Medulla oblongata (tissue), 1 donor: ENCODE measurements at regions not wholly inside any gene's neighbourhood (a gene's known extent, or its start where the extent isn't known, plus 50 kb on each side); places are given as distances from the start of the nearest gene placed in this dataset.
"Not testable (repeated sequence)": the region's sequence is repeated elsewhere in the genome, so short reads cannot be mapped to it uniquely, and the experiment has no call there.

Experiments
- DNase-seq: peaks from one replicate; pipeline ENCODE4 v3.0.0-alpha.2; 2015; ENCODE audit errors: extremely low spot score

GRCh38 chr1:232352366-232352765, 277.6 kb downstream of the SIPA1L2 start:
- no peak for DNase-seq

DNA sequence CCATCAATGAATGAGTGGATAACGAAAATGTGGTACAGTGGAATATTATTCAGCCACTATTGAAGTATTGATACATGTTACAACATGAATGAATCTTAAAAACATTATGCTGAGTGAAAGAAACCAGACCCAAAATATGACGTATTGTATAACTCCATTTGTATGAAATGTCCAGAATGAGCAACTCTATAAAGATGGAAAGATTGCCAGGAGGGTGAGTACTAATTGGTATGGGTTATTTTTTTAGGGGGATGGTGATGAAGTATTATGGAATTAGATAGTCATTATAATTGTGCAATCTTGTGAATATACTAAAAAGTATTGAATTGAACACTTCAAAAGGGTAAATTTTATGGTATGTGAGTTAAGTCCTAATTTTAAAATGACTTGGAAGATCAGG, 278.6 kb downstream of the SIPA1L2 start:
- no peak for DNase-seq

- DNase-seq = no peak
Observed at GRCh38 chr1:232346844-232347243, 283.1 kb downstream of the SIPA1L2 start.

- DNase-seq = no peak
Observed at GRCh38 chr1:232344791-232345399, 285.0 kb downstream of the SIPA1L2 start.

DNA sequence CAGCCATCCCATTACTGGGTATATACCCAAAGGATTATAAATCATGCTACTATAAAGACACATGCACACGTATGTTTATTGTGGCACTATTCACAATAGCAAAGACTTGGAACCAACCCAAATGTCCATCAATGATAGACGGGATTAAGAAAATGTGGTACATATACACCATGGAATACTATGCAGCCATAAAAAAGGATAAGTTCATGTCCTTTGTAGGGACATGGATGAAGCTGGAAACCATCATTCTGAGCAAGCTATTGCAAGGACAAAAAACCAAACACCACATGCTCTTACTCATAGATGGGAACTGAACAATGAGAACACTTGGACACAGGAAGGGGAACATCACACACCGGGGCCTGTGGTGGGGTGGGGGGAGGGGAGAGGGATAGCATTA, 285.7 kb downstream of the SIPA1L2 start:
- not testable (repeated sequence) for DNase-seq

GRCh38 chr1:232340446-232340845, 289.5 kb downstream of the SIPA1L2 start:
- no peak for DNase-seq

DNA sequence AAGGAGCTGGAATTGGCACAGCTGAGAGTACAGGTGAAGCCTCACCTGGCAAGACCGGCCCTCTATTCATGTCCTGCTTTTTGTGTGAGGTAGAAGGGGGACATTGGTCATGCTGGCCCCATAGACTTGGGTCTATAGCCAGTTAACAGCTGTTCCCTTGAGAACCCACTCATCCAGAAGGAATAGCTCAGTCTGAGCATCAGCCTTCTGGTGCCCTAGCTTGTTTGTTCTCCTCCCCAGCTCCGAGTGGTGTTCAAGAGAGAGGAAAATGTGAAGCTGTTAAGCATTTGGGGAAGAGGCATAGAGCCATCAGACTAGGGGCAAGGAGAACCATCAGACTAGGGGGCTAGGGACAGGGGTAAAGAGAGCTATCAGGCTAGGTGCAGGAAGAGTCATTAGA, 290.9 kb downstream of the SIPA1L2 start:
- DNase-seq = no peak

DNA sequence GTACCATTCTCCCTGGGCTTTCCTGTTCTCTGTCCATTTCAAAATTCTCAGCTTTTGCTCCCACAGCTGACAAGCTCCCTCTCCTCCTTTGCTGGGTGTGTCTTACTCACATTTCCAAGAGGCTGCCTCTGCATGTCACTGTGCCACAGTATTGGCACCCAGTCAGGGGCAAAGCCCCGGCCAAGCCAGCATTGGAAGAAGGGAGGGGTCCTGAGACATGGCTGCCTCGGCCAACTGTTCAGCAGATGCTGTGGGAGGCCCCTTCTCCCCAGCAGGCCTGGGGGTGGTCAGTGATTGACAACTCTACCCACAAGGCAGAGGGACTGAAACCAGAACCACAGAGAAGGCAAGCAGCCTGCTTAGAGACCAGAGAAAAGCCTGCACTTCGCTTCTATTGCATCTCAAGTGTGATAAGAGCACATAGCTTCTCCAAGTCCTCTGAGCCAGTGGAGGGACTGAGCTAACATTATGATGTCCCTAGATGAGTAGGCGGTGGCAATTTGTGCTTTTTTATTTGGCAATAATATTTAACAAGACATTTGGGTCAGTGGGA, 294.1 kb downstream of the SIPA1L2 start:
- DNase-seq = no peak

- DNase-seq = no peak
Observed at GRCh38 chr1:232335261-232335660, 294.7 kb downstream of the SIPA1L2 start.

DNA sequence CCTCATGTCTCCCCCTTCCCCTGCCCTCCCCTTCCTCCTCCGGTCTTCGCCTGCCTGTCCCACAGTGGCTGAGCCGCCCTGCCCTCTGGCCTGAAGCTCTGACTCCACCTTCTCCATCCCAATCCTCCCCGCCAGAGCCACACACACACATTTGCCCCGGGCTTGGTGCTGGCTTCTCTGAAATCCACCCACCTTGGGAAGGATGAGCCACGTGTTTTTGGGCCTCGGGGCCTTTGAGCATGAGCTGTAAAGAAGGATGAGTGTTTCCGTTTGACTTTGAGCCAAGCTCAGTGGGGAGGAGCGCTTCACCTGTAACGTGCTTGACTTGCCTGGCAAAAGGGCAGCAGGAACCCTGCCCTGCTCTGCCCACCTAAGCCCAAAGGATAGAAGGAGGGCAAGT, 295.1 kb downstream of the SIPA1L2 start:
- no peak for DNase-seq

DNA sequence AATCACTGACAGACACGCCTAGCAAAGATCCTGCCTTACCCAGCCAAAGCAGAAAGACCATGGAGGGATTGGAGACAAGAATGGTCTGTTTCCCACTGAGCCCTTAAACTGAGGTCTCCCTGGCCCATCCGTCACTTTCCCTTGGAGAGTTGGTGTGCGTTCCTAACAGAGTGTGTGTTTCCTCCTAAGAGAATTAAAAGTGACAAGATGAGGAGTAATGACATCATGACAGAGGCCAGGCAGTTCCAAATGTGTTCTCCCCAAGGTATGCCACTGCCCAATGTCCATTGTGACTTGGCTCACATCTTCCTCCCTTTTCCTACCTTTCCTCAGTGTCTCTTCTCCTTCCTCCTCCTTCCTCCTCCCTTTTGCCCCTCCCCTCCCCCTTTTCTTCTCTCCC, 295.7 kb downstream of the SIPA1L2 start:
- no peak for DNase-seq

- DNase-seq = no peak
Observed at GRCh38 chr1:232333419-232333767, 296.5 kb downstream of the SIPA1L2 start.

- DNase-seq = not testable (repeated sequence)
Observed at GRCh38 chr1:232332710-232333418, 297.1 kb downstream of the SIPA1L2 start.

DNA sequence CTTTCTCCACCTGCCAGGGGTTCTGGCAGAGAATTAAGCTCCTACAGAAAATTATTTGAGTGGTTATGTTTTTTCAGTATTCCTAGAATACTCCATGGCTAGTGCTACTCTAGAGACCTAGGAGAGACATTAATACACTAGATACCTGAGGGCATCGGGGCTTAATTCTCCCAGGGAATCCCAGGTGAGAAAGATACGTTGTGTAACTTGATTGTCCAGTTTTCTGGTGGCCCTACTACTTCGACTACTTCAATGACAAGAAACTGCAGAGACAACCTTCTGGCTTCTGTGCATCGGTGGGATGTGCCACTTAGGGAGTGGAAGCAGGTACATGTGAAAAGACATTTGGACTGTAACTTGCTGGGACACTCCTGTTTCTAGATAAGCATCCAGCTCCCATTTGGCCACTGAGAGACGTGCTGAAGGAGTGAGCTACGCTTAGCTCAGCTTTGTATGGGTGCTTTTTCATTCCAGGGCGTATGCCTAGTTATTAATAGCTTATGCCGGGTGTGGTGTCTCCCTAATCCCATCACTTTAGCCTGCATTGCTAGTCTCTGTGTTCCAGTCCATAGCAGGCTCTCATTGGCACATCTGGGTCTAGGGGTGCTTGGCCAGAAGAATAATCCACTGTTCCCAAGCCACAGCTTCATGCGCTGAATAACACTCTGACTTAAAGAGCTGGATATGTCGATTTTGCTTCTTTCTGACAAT, 300.7 kb downstream of the SIPA1L2 start:
- no peak for DNase-seq

GRCh38 chr1:232328486-232329102, 301.3 kb downstream of the SIPA1L2 start:
- no peak for DNase-seq

DNA sequence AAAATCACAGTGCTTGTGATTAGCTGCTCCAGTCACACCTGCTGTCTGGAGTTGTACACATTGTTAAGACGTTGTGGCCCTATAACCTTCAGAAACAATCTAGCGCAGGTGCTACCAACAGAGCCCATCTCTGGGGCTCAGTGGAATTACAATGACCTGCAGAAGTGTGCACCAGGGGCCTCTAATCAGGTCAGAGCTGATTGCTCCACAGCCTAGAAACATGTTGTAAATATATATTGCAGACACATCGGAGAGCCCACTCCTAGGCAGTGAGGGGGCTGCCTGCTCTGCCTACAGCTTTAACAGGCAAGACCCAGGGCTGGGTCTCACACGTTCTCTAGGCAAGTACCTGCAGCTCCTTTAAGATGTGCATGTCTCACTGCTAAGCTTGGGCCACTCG, 302.0 kb downstream of the SIPA1L2 start:
- DNase-seq = no peak

DNA sequence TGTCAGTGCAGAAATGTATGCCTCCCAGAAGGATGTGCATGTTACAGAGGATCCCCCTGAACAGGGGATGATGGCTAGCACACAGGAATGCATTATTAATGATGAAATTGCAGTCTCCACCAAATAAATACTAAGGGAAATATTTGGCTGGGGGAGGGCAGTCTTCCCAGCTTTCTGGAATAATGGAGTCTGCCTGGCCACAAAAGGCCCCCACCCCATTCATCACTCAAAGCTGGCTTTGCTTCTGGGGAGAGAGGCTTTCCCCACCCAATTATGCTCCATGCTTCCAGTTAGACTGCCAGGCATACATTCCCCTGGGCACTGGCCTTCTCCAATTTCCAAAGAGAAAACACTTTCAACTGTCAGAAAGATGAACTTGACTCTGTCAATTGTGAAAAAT, 302.7 kb downstream of the SIPA1L2 start:
- DNase-seq = no peak

- no peak for DNase-seq
Observed at GRCh38 chr1:232322162-232322734, 307.7 kb downstream of the SIPA1L2 start.

GRCh38 chr1:232319518-232320210, 310.3 kb downstream of the SIPA1L2 start:
- no peak for DNase-seq

- no peak for DNase-seq
Observed at GRCh38 chr1:232319072-232319471, 310.9 kb downstream of the SIPA1L2 start.

DNA sequence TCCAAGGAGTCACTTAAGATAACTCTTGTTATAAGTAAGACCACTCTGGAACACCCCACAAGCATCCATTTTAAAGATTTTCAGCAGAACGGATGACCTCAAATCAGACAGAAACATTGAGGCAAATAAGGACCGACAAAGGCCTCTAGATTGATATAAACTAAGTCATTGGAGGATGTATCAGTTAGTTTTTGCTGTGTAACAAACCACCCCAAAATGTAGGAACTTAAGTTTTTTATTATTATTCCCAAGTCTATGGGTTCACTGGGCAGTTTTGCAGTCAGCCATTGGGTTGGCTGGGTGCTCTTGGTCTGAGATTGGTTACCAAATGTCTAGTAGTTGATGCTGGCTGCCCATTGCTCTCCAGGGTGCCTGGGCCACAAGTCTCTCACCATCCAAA, 311.8 kb downstream of the SIPA1L2 start:
- DNase-seq = no peak
